ENCODE measurements at regions not wholly inside any gene's neighbourhood (a gene's known extent, or its start where the extent isn't known, plus 50 kb on each side); places are given as distances from the start of the nearest gene placed in this dataset.

DNA sequence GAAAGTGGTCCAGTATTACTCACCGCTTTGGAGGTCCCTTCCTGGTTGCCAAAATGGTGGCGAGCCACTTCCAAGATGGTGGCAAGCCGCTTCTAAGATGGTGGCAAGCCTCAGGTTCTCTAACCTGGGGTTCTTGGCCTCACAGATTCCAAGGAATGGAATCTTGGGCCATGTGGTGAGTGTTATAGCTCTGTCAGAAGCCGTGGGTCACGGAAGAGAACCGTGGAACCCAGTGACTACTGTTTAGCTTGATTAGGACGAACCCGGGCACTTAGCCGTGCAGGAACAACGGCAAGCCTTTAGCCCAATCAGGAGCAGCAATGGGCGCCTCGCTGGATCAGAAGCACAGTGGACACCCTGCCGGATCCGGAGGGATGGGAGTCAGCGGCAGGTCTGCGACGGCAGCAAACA is 356.2 kb upstream of the TMPRSS15 start:
- no peak for DNase-seq
- Histone ChIP-seq H3K9ac (ENCODE audit: low read length) (no peak overlapping the region), H3K4me3 (ENCODE audit: low read length) (no peak overlapping the region), H4K20me1 (ENCODE audit: insufficient read depth, low read length) (no peaks in the 10 kb centered on the region), H3K9me2 (replicated peaks; ENCODE audit: insufficient read depth, low read length) (no peaks in the 10 kb centered on the region), H3K79me2 (ENCODE audit: low read length) (no peaks in the 10 kb centered on the region), H3K36me3 (replicated peaks; ENCODE audit: insufficient read depth, low read length) (no peaks in the 10 kb centered on the region), H2AFZ (ENCODE audit: low read length) (no peak overlapping the region), H3K27me3 (replicated peaks; ENCODE audit: insufficient read depth, low read length) (no peaks in the 10 kb centered on the region), H3F3A (ENCODE audit: insufficient read depth, low read length) (no peaks in the 10 kb centered on the region), H3K4me1 (ENCODE audit: low read length) (no peaks in the 10 kb centered on the region), H3K27ac (ENCODE audit: low read length) (no peak overlapping the region), H3K4me2 (ENCODE audit: low read depth, low read length) (no peak overlapping the region), H3K9me3 (replicated peaks; ENCODE audit: insufficient read depth, low read length) (no peaks in the 10 kb centered on the region)
- TF ChIP-seq EZH2 (optimal IDR thresholded peaks at IDR 0.05; ENCODE audit: low read depth, low read length) (no peak), EZH2phosphoT487 (IDR thresholded peaks at IDR 0.05; ENCODE audit: low read length) (no peak), CTCF (IDR thresholded peaks at IDR 0.05; ENCODE audit: low read length) (no peak)

DNA sequence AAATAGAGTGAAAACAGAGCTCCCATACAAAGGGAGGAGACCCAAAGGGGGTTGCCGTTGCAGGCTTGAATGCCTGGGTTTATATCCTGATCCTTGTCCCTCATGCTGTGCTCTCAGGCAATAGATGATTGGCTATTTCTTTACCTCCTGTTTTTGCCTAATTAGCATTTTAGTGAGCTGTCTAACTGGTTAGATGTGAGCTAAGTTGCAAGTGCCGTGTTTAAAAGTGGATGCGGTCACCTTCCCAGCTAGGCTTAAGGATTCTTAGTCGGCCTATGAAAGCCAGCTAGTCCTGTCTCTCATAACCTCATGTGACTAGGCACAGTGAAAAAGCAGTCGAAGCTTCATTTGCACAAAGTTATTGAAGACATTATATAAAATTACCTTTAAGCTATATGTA is 356.7 kb upstream of the TMPRSS15 start:
- no peaks in the 10 kb centered on the region for H3K9me3 ChIP-seq (replicated peaks; ENCODE audit: insufficient read depth, low read length)
- H3K27ac ChIP-seq (ENCODE audit: low read length), result no peak overlapping the region
- H3K4me2 ChIP-seq (ENCODE audit: low read depth, low read length), result no peak overlapping the region
- no peaks in the 10 kb centered on the region for H3K4me1 ChIP-seq (ENCODE audit: low read length)
- no peak overlapping the region for H3K9ac ChIP-seq (ENCODE audit: low read length)
- H3F3A ChIP-seq (ENCODE audit: insufficient read depth, low read length), result no peaks in the 10 kb centered on the region
- no peaks in the 10 kb centered on the region for H3K79me2 ChIP-seq (ENCODE audit: low read length)
- H3K36me3 ChIP-seq (replicated peaks; ENCODE audit: insufficient read depth, low read length), result no peaks in the 10 kb centered on the region
- no peak overlapping the region for H2AFZ ChIP-seq (ENCODE audit: low read length)
- TF ChIP-seq EZH2 (optimal IDR thresholded peaks at IDR 0.05; ENCODE audit: low read depth, low read length) (no peak), EZH2phosphoT487 (IDR thresholded peaks at IDR 0.05; ENCODE audit: low read length) (no peak), CTCF (IDR thresholded peaks at IDR 0.05; ENCODE audit: low read length) (no peak)
- no peak for DNase-seq
- no peaks in the 10 kb centered on the region for H3K27me3 ChIP-seq (replicated peaks; ENCODE audit: insufficient read depth, low read length)
- no peaks in the 10 kb centered on the region for H3K9me2 ChIP-seq (replicated peaks; ENCODE audit: insufficient read depth, low read length)
- H4K20me1 ChIP-seq (ENCODE audit: insufficient read depth, low read length), result no peaks in the 10 kb centered on the region
- H3K4me3 ChIP-seq (ENCODE audit: low read length), result no peak overlapping the region

- no peaks in the 10 kb centered on the region for H3K9me3 ChIP-seq (replicated peaks; ENCODE audit: insufficient read depth, low read length)
- H3K36me3 ChIP-seq (replicated peaks; ENCODE audit: insufficient read depth, low read length), result no peaks in the 10 kb centered on the region
- no peak overlapping the region for H2AFZ ChIP-seq (ENCODE audit: low read length)
- no peaks in the 10 kb centered on the region for H3K27me3 ChIP-seq (replicated peaks; ENCODE audit: insufficient read depth, low read length)
- no peak for DNase-seq
- TF ChIP-seq EZH2phosphoT487 (IDR thresholded peaks at IDR 0.05; ENCODE audit: low read length) (no peak), CTCF (IDR thresholded peaks at IDR 0.05; ENCODE audit: low read length) (no peak), EZH2 (optimal IDR thresholded peaks at IDR 0.05; ENCODE audit: low read depth, low read length) (no peak)
- H3K9me2 ChIP-seq (replicated peaks; ENCODE audit: insufficient read depth, low read length), result no peaks in the 10 kb centered on the region
- no peaks in the 10 kb centered on the region for H3K4me1 ChIP-seq (ENCODE audit: low read length)
- no peak overlapping the region for H3K4me2 ChIP-seq (ENCODE audit: low read depth, low read length)
- no peak overlapping the region for H3K4me3 ChIP-seq (ENCODE audit: low read length)
- H4K20me1 ChIP-seq (ENCODE audit: insufficient read depth, low read length), result no peaks in the 10 kb centered on the region
- H3K79me2 ChIP-seq (ENCODE audit: low read length), result no peaks in the 10 kb centered on the region
- H3K27ac ChIP-seq (ENCODE audit: low read length), result no peak overlapping the region
- H3F3A ChIP-seq (ENCODE audit: insufficient read depth, low read length), result no peaks in the 10 kb centered on the region
- no peak overlapping the region for H3K9ac ChIP-seq (ENCODE audit: low read length)
Measured at GRCh38 chr21:18764720-18765119, 361.1 kb upstream of the TMPRSS15 start.

Data from MM.1S (cell line).